Stimulated activated CD8-positive, alpha-beta memory T cell treated with anti-CD3 and anti-CD28 coated beads, Interleukin-4, amount 100 ng/mL, for 48 hours (primary cell): ENCODE measurements at regions not wholly inside any gene's neighbourhood (a gene's known extent, or its start where the extent isn't known, plus 50 kb on each side); places are given as distances from the start of the nearest gene placed in this dataset.
"Not testable (repeated sequence)": the region's sequence is repeated elsewhere in the genome, so short reads cannot be mapped to it uniquely, and the experiment has no call there.

ENCODE experiments used
- DNase-seq: peaks from one replicate; pipeline ENCODE4 v3.0.0-alpha.2; 2020

GRCh38 chr3:34852844-34853439, 786.4 kb upstream of the ARPP21 start:
- DNase-seq: no peak

GRCh38 chr3:34856081-34856947, 783.0 kb upstream of the ARPP21 start:
- no peak for DNase-seq

GRCh38 chr3:34858067-34858660, 781.2 kb upstream of the ARPP21 start:
- no peak for DNase-seq

GRCh38 chr3:34859746-34860145, 779.6 kb upstream of the ARPP21 start:
- no peak for DNase-seq

GRCh38 chr3:34862456-34862855, 776.9 kb upstream of the ARPP21 start:
- DNase-seq: no peak

GRCh38 chr3:34863485-34863884, 775.8 kb upstream of the ARPP21 start:
- no peak for DNase-seq

- no peak for DNase-seq
Observed at GRCh38 chr3:34864011-34864410, 775.3 kb upstream of the ARPP21 start.

- DNase-seq: no peak
Observed at GRCh38 chr3:34865346-34865745, 774.0 kb upstream of the ARPP21 start.

- no peak for DNase-seq
Observed at GRCh38 chr3:34868935-34869334, 770.4 kb upstream of the ARPP21 start.

- no peak for DNase-seq
Observed at GRCh38 chr3:34869696-34870095, 769.6 kb upstream of the ARPP21 start.

- DNase-seq: no peak
Observed at GRCh38 chr3:34872406-34872805, 766.9 kb upstream of the ARPP21 start.

- no peak for DNase-seq
Observed at GRCh38 chr3:34876997-34877396, 762.3 kb upstream of the ARPP21 start.

- no peak for DNase-seq
Observed at GRCh38 chr3:34878488-34878887, 760.8 kb upstream of the ARPP21 start.

- no peak for DNase-seq
Observed at GRCh38 chr3:34881026-34881425, 758.3 kb upstream of the ARPP21 start.

GRCh38 chr3:34882764-34883163, 756.6 kb upstream of the ARPP21 start:
- no peak for DNase-seq

GRCh38 chr3:34884007-34884406, 755.3 kb upstream of the ARPP21 start:
- no peak for DNase-seq

- no peak for DNase-seq
Observed at GRCh38 chr3:34886443-34886842, 752.9 kb upstream of the ARPP21 start.

GRCh38 chr3:34889641-34890040, 749.7 kb upstream of the ARPP21 start:
- DNase-seq: no peak

- DNase-seq: no peak
Observed at GRCh38 chr3:34890247-34890646, 749.1 kb upstream of the ARPP21 start.

- DNase-seq: no peak
Observed at GRCh38 chr3:34891941-34892340, 747.4 kb upstream of the ARPP21 start.

GRCh38 chr3:34895841-34896240, 743.5 kb upstream of the ARPP21 start:
- no peak for DNase-seq

- not testable (repeated sequence) for DNase-seq
Observed at GRCh38 chr3:34909679-34910078, 729.6 kb upstream of the ARPP21 start.

- no peak for DNase-seq
Observed at GRCh38 chr3:34919025-34919424, 720.3 kb upstream of the ARPP21 start.

- no peak for DNase-seq
Observed at GRCh38 chr3:34920806-34921205, 718.5 kb upstream of the ARPP21 start.
